ENCODE measurements at regions not wholly inside any gene's neighbourhood (a gene's known extent, or its start where the extent isn't known, plus 50 kb on each side); places are given as distances from the start of the nearest gene placed in this dataset.

GRCh38 chr13:105974380-105974779 lies 561.1 kb downstream of the EFNB2 start:
- ATAC-seq (no peak), DNase-seq (no peak)
- TF ChIP-seq CTCF (IDR thresholded peaks at IDR 0.05) = no peak
- ChIA-PET POLR2A (interaction anchor here (1.6 kb wide), 1 partner anchor 14 kb away, joined by 4 read pairs; no protein-coding TSS in a partner anchor), CTCF (no interaction called here)
- Mint-ChIP-seq H3K9me3 (peaks cover 3% of the 10 kb centered on the region), H3K36me3 (ENCODE audit: low read depth) (no peaks in the 10 kb centered on the region), H3K4me1 (ENCODE audit: low read depth) (no peaks in the 10 kb centered on the region), H3K4me3 (no peak overlapping the region), H3K27ac (no peak overlapping the region), H3K27me3 (no peaks in the 10 kb centered on the region)
- intact Hi-C loops (cut with micrococcal nuclease) = no loop called here

DNA sequence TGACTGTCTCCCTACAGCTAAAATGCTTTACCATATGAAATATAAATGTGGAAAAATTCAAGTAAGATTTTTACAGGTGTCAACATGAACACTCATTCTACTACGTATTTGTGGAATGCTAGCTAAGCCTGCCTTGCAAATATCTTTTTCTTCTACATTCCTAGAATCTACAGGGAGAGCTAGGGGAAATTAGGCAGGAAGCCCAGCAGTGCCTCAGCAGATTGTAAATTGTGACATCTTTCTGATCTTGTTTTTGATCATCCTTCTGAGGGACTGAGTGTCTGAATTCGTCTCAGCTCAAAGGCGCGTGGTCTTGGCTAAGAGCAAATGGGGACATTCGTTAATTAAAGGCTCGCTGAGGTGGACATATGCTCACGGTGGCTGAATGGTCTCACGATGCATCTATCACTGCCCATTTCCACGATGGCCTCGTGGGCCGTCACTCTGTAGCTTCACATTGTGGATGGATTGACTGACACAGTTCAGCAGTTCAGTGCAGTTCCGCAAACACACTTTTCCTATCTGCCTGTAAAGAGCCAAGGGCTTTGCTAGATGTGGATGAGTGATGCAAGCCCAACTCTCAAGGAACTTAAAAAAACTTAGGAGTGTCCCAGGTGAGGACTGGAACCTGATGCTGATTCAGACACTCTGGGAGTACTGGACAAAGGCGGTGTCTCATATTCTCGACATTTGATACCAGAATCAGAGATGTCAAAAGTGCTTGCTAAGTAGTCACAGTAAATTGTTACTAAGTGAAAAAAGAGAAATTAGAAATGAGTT lies 562.5 kb downstream of the EFNB2 start:
- ATAC-seq (no peak), DNase-seq (no peak)
- Mint-ChIP-seq H3K4me3 (no peak overlapping the region), H3K36me3 (ENCODE audit: low read depth) (no peaks in the 10 kb centered on the region), H3K27ac (no peak overlapping the region), H3K27me3 (peaks cover 2% of the 10 kb centered on the region), H3K9me3 (peaks cover 3% of the 10 kb centered on the region), H3K4me1 (ENCODE audit: low read depth) (no peaks in the 10 kb centered on the region)
- intact Hi-C loops (cut with micrococcal nuclease) = no loop called here
- ChIA-PET POLR2A (interaction anchor here (1.6 kb wide), 1 partner anchor 15 kb away, joined by 4 read pairs; no protein-coding TSS in a partner anchor), CTCF (interaction anchor here (1.0 kb wide), 1 partner anchor 173 kb away, joined by 3 read pairs; no protein-coding TSS in a partner anchor)
- TF ChIP-seq CTCF (IDR thresholded peaks at IDR 0.05) = no peak

- H3K27me3 Mint-ChIP-seq = peaks cover 2% of the 10 kb centered on the region
- H3K4me1 Mint-ChIP-seq (ENCODE audit: low read depth) = no peaks in the 10 kb centered on the region
- H3K36me3 Mint-ChIP-seq (ENCODE audit: low read depth) = no peaks in the 10 kb centered on the region
- intact Hi-C loops (cut with micrococcal nuclease) = no loop called here
- ChIA-PET CTCF (interaction anchor here (1.0 kb wide), 1 partner anchor 174 kb away, joined by 3 read pairs; no protein-coding TSS in a partner anchor), POLR2A (no interaction called here)
- H3K4me3 Mint-ChIP-seq = no peak overlapping the region
- no peak for TF ChIP-seq CTCF (IDR thresholded peaks at IDR 0.05)
- ATAC-seq (no peak), DNase-seq (no peak)
- H3K27ac Mint-ChIP-seq = no peak overlapping the region
- peaks cover 3% of the 10 kb centered on the region for H3K9me3 Mint-ChIP-seq
Measured at GRCh38 chr13:105972306-105972721, 563.1 kb downstream of the EFNB2 start.

GRCh38 chr13:105971738-105972137 lies 563.7 kb downstream of the EFNB2 start:
- TF ChIP-seq CTCF (IDR thresholded peaks at IDR 0.05) = no peak
- Mint-ChIP-seq H3K36me3 (ENCODE audit: low read depth) (no peaks in the 10 kb centered on the region), H3K9me3 (peaks cover under 1% of the 10 kb centered on the region), H3K27ac (no peak overlapping the region), H3K27me3 (peaks cover 2% of the 10 kb centered on the region), H3K4me1 (ENCODE audit: low read depth) (no peaks in the 10 kb centered on the region), H3K4me3 (no peak overlapping the region)
- intact Hi-C loops (cut with micrococcal nuclease) = no loop called here
- ATAC-seq = no peak
- CTCF ChIA-PET = interaction anchor here (1.0 kb wide), 1 partner anchor 174 kb away, joined by 3 read pairs; no protein-coding TSS in a partner anchor
- no peak for DNase-seq
- POLR2A ChIA-PET = no interaction called here

DNA sequence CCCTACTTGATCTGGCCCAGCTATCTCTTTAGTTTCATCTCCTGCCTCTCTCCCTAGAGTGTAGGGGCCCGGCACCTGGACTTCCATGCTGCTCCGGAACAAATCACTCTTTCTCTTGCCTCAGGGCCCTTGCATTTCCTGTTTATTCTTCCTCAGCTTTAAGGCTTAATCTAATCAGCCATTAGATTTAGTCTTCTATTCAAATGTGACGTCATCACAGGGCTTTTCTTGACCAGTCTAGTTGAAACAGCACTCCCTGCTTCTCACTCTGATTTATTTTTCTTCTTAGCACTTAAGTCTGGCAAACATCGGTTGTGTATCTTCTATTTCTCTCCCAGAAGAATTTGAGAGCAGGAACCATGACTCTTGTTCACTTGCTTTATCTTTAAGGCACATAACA lies 564.1 kb downstream of the EFNB2 start:
- Mint-ChIP-seq H3K27ac (no peak overlapping the region), H3K9me3 (no peaks in the 10 kb centered on the region), H3K36me3 (ENCODE audit: low read depth) (no peaks in the 10 kb centered on the region), H3K4me1 (ENCODE audit: low read depth) (no peaks in the 10 kb centered on the region), H3K4me3 (no peak overlapping the region), H3K27me3 (peaks cover 2% of the 10 kb centered on the region)
- intact Hi-C loops (cut with micrococcal nuclease) = no loop called here
- ChIA-PET CTCF (no interaction called here), POLR2A (no interaction called here)
- DNase-seq (no peak), ATAC-seq (no peak)
- no peak for TF ChIP-seq CTCF (IDR thresholded peaks at IDR 0.05)

All from activated CD8-positive, alpha-beta T cell treated with anti-CD3 and anti-CD28 coated beads for 36 hours (primary cell).